ENCODE measurements at regions not wholly inside any gene's neighbourhood (a gene's known extent, or its start where the extent isn't known, plus 50 kb on each side); places are given as distances from the start of the nearest gene placed in this dataset.

DNA sequence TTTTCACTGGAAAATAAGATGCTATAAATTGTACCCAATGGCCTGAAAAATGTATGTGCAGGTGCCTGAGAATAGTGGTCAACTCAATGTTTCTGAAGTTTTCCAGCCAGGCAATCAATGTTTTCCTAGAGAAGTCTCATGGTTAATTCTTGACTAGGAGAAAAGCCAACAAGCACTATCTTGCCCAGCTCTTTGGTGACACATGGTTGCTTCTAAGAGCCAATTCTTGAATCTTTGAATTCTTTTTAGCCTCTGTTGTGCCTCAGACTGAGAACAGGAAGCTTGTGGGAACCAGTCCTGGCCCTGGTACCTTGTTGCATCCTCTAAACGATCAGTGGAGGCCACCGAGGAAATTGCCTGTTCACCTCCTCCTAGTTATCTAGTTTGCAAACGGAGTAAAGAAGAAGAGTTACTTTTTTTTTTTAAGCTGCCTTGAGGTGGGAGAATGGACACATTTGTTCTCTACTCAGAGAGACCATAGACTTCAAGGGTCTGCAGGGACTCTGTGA is 144.0 kb upstream of the MKLN1 start:
- TF ChIP-seq, protein P1, sequence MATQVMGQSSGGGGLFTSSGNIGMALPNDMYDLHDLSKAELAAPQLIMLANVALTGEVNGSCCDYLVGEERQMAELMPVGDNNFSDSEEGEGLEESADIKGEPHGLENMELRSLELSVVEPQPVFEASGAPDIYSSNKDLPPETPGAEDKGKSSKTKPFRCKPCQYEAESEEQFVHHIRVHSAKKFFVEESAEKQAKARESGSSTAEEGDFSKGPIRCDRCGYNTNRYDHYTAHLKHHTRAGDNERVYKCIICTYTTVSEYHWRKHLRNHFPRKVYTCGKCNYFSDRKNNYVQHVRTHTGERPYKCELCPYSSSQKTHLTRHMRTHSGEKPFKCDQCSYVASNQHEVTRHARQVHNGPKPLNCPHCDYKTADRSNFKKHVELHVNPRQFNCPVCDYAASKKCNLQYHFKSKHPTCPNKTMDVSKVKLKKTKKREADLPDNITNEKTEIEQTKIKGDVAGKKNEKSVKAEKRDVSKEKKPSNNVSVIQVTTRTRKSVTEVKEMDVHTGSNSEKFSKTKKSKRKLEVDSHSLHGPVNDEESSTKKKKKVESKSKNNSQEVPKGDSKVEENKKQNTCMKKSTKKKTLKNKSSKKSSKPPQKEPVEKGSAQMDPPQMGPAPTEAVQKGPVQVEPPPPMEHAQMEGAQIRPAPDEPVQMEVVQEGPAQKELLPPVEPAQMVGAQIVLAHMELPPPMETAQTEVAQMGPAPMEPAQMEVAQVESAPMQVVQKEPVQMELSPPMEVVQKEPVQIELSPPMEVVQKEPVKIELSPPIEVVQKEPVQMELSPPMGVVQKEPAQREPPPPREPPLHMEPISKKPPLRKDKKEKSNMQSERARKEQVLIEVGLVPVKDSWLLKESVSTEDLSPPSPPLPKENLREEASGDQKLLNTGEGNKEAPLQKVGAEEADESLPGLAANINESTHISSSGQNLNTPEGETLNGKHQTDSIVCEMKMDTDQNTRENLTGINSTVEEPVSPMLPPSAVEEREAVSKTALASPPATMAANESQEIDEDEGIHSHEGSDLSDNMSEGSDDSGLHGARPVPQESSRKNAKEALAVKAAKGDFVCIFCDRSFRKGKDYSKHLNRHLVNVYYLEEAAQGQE (tag by site-specific recombination; IDR thresholded peaks at IDR 0.05) = no peak
- TF ChIP-seq ZNF2 (tag by site-specific recombination; IDR thresholded peaks at IDR 0.05) (no peak), ZNF121 (tag by site-specific recombination; IDR thresholded peaks at IDR 0.05) (no peak), ZNF548 (tag by site-specific recombination; IDR thresholded peaks at IDR 0.05) (no peak), ZFHX2 (tag by site-specific recombination; conservative IDR thresholded peaks at IDR 0.05) (no peak)
- TF ChIP-seq, protein P2, sequence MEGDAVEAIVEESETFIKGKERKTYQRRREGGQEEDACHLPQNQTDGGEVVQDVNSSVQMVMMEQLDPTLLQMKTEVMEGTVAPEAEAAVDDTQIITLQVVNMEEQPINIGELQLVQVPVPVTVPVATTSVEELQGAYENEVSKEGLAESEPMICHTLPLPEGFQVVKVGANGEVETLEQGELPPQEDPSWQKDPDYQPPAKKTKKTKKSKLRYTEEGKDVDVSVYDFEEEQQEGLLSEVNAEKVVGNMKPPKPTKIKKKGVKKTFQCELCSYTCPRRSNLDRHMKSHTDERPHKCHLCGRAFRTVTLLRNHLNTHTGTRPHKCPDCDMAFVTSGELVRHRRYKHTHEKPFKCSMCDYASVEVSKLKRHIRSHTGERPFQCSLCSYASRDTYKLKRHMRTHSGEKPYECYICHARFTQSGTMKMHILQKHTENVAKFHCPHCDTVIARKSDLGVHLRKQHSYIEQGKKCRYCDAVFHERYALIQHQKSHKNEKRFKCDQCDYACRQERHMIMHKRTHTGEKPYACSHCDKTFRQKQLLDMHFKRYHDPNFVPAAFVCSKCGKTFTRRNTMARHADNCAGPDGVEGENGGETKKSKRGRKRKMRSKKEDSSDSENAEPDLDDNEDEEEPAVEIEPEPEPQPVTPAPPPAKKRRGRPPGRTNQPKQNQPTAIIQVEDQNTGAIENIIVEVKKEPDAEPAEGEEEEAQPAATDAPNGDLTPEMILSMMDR (tag by site-specific recombination; IDR thresholded peaks at IDR 0.05) = no peak

Data from HEK293 (cell line).